SK-MEL-5 (cell line): ENCODE measurements at regions not wholly inside any gene's neighbourhood (a gene's known extent, or its start where the extent isn't known, plus 50 kb on each side); places are given as distances from the start of the nearest gene placed in this dataset.

Experiments used
- DNase-seq: peaks from one replicate; pipeline ENCODE4 v3.0.0-alpha.2; 2016; ENCODE audit warnings: low read depth, low spot score
- in situ Hi-C: cut with HindIII; loops from 2 replicates; pipeline ENCODE4 v1.10.0; 2016; ENCODE audit warnings: low sequenced_read_pairs, high pct_unique_total_duplicates, low pct_unique_long_range_greater_than_20kb

DNA sequence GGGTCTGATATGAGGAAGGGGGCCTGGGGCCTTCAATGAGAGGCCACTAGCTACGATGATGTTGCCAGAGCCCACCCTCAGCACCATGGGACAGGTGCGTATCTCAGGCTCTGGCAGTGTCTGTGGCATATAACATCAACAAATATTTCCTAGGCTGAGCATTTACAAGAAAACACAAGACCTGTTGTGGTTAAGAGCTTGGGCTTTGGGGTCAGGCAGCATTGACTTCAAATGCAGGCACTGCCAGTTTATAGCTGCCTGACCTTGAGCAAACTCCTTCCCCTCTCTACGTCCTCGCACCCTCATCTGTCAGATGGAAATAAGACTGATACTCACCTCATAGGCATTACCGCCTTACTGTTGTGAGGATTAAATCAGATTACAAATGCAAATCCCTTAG lies 156.0 kb downstream of the KATNAL1 start:
- in situ Hi-C loops = no loop called here
- DNase-seq = no peak

DNA sequence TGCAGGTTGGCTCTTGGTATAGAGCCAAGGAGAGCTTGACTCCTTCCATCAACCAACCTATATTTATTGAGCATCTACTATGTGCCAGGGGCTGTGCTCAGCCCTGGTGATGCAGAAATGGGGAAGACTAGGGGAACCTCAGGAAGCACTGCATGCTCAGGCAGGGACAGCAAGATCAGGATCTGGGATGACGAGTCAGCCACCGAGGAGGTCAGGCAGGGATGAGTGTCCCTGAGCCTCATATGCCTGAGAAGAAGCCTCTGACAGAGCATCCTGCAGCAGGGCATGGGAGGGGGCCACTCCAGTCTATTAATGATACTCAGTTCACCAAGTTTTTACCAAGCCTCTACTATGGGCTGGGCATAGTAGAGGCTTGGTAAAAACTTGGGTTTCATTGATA lies 158.1 kb downstream of the KATNAL1 start:
- in situ Hi-C loops = no loop called here

DNA sequence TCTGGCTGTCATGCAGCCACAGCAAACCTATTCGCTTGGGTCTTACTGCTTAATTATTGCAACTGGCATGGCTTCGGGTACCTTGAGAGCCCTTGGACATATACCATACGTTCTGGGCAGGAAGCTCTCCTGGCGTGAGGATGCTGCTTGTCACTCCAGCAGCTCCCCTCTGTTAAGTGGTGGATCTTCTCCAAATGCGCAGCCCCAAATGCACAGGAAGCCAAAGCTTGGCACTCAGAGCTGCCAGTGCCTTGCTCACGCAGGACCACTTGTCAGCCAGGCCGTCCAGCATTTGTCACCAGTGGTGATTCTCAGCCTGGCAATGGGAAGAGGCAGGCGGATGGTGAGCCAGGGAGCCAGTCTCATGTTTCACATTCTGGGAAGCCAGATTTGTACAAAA lies 158.6 kb downstream of the KATNAL1 start:
- in situ Hi-C loops = no loop called here
- no peak for DNase-seq

More for the DNA sequence above, 158.1 kb downstream of the KATNAL1 start:
- DNase-seq = no peak

DNA sequence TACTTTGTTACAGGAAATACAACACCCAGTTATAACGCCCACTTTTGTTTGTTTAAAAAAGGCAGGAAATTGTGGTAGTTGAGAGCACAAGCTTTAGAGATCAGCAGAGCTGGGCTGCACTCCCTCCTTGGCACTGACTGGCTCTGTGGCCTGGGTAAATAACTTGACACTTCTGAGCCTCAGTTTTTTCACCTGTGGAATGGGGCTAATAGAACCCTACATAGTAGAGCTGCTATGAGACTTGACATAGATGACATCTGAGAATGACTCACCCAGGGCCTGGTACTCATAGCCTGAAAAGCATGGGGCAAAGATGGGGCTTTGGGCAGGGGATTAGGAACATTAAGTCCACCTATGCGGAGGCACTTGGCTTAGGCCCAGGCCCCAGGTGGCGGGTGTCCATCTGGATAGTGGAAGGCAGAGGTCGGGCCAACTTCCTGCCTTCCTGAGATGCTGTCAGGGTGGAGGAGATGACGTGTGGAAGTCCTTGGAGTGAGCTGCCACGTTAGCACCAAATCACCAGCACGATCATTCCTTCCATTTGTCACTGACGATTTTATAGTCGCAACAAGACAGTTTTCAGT lies 159.1 kb downstream of the KATNAL1 start:
- in situ Hi-C loops = no loop called here
- DNase-seq = no peak

DNA sequence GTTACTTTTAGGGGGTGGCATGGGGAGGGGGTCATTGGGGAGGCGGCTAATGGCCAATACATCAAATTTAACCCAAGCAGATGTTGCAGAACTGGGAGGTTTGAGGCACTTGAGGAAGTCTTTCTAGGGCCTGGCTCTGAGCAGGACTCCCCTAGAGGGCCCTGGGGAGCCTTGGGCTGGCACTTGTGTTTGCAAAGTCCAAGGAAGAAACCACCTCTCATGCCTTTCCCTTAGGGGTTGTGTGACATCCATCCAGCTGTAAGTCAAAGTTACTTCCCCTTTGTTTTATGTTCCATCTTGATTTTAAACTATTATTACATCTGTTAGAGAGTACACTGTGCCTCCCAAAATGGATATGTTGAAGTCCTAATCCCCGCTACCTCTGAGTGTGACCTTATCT lies 159.9 kb downstream of the KATNAL1 start:
- no peak for DNase-seq
- in situ Hi-C loops = no loop called here

DNA sequence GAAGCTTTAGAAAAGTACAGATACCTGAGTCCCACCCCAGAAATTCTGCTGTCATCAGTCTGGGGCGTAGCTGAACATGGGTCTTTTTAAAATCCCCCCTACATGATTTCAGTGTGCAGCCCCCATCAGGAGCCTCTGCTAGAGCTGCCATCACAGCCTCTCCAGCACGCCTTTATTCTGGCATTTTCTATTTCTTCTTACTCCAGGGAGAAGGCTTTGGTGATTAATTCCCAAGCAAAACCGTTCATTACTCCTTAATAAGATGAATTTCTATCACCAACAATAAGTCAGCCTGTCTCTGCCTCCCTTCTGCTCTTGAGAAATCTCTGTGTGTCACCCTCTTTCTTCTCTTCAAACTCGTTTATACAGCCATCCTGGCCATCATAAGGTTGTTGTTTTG lies 160.3 kb downstream of the KATNAL1 start:
- DNase-seq = no peak
- in situ Hi-C loops = no loop called here

DNA sequence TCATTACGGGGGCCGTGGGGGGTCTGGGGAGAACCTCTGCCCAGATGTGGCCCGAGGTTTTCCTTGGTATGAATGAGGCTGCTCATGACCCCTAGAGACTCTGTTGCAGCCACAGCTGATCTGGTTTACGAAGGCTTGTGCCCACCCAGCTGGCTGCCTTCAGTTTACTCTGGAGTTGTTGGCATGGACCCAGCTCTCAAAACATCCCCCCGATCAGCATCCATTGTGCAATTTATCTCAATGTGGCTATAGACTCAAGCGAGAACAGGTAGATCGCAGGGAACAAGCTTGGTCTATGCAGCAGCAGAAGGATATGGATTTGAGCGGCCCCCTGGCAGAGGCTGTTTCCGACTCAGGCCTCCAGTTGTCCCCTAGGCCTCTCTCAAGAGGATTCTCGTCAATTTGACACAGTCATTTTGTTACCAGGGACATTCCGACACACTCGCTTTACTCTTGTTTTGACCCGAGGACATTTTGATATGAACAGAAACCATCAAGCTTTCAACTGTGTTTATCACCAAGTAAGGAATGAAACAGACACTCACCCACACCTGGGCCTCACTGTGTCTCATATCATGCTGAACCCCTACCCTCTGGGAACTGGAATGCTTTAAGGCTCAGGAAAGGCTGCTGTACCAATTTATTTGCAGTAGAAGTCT lies 161.5 kb downstream of the KATNAL1 start:
- no peak for DNase-seq
- in situ Hi-C loops = no loop called here

DNA sequence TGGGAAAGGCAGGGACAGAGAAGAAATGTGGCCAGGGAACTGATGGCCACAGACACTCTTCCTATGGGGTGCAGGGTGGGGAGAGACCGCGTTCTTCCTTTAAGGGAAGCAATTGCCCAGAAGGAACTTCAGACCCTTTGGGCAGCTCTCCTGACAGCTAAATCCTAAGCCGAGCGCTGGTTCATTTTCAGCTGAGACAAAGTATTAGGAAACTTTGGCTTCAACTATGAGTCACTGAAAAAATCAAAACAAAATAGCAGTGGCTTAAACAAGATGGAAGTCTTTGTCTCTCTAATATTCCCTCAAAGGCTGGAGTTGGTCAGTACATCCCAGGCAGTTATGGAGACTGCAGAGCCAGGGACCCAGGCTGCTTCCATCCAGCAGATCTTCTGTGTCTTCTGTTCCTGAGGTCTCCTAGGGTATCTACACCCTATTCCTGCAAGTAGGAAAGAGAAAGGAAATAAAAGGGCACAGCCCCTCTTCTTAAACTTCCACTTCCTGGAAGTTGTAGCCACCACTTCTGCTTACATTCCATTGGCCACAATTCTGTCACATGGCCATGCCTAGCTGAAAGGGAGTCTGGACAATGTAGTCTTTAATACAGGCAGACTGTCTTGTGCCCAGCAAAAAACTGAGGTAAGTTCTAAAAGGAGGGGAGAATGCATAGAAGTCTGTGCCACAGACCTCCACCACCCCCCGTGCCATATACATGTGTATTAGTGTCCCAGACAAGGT lies 163.5 kb downstream of the KATNAL1 start:
- DNase-seq = no peak
- in situ Hi-C loops = no loop called here

DNA sequence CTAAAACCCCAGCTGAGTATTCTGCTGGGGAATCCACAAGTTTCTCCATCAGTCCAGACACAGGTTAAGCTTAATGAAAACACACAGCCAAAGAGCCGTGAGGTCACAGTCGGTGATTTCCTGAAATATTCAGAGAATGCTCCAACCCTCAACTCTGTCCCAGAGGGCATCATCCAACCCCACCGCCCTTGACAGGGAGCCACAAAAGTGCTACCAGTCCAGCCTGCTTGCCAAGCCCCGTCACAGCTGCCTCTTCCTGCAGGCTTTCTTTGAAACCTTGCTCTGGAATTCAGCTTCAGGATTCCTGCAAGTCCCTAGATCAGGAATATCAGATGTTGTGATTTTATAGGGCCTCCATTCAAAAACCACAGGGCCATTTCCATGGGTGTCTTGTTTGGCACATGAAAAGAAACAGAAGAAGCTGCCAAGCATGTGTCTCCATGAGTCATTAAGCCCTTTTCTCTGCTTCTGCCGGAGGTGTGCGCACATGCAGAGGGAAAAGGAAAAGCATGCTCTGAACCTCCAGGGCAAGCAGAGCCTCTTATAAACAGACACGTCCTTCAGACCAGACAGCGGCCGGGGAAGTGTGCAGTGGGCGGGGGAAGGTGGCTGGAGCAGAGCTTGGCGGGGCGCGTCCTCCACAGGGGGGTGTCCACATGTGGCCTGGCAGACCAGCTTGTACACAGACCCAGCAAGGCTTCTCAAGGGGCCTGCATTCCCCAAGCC lies 164.7 kb downstream of the KATNAL1 start:
- in situ Hi-C loops = no loop called here

DNA sequence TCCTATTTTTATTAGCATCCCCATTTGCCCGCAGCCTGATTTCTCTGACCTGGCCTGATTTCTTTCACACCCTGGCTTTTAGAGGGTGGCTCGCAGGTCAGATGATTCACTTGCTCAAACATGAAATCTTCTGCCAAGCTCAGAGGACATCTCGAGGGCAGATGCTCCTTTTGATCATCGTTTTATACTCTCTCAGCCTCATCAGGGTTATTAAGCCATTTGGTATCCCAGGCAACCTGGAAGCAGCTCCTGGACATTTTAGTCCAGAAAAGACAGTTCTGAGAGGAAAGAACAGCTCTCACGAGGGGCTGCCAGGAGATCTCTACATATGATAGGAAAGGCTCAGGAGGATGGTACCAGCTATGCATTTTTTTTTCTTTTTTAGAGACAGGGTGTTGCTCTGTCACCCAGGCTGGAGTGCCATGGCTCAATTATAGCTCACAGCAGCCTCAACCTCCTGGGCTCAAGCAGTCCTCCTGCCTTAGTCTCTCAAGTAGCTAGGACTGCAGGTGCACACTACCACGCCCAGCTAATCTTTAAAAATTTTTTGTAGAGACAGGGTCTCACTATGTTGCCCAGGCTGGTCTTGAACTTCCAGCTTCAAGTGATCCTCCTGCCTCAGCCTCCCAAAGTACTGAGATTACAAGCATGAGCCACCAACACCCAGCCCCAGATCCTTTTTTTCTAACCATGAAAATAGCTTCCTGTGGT lies 165.4 kb downstream of the KATNAL1 start:
- no peak for DNase-seq
- in situ Hi-C loops = no loop called here

More for the DNA sequence above, 164.7 kb downstream of the KATNAL1 start:
- peak; percentile 80 for DNase-seq

DNA sequence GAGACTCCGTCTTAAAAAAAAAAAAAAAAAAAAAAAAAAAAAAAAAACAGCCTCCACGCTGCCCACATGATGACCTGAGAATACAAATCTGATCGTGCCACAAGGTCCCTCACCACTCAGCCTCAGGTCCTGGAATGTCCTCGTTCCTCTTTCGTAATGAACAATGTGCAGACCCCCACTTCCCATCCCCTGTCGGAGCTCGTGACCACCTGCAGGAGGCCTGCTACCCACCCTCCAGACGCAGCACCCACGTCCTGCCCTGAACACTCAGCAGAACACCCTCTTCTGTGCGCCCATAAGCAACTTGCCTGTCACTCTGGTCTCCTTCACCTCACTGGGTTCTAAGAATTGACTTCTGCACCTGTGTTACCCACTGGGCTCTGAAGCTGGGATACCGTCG lies 166.4 kb downstream of the KATNAL1 start:
- in situ Hi-C loops = no loop called here

DNA sequence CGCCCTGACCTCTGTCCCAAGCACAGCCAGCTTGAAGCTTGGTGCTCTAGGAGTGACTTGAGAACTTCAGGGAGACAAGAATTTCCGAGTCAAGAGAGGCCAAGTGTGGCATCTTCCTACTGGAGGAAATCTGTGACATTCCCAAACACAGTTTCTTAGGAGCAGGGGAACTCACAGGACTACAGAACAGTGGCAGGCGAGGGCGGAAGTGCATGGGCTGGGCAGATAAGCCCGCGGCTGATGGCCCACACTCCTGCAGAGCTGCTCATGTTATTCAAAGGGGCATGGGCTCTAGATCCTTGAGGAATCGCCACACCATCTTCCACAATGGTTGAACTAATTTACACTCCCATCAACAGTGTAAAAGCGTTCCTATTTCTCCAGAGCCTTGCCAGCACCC lies 168.8 kb downstream of the KATNAL1 start:
- in situ Hi-C loops = no loop called here
- DNase-seq = no peak

More for the DNA sequence above, 166.4 kb downstream of the KATNAL1 start:
- DNase-seq = no peak

DNA sequence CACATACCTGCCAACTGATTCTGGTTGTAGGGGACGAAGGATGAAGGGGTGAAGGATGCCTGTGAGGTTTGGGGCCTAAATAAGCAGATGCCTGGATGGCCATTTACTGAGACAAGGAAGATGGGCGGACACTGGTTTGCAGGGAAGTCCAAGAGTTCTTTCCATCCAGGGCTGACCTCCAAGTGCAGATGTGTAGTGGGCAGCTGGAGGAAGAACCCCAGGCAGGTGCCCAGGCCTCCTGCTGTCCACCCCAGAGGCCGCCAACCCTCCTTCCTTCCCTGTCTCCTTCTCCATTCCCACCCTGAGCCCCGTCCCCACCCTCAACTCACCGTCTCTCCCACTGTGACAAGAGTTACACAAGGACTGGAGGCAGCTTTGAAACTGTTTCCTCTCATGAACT lies 171.5 kb downstream of the KATNAL1 start:
- DNase-seq = no peak
- in situ Hi-C loops = no loop called here

DNA sequence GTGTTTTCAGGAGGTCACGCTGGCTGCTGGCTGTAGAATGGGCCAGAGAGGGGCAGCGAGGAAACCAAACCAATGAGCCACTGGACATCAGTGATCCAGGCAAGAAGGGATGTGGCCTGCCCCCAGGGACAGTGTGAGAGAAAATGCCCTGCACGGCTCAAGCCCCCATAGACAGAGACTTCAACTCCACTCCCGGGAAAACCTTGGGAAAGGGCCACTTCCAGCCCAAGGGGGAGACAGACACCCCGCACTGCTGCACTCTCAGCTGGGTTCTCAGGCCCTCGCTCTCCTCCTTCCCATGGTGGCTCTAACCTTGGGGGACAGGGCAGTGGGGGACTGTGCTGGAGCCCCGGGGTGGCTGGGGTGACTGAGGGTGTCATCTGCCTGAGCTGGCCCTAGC lies 172.0 kb downstream of the KATNAL1 start:
- DNase-seq = no peak
- in situ Hi-C loops = no loop called here

DNA sequence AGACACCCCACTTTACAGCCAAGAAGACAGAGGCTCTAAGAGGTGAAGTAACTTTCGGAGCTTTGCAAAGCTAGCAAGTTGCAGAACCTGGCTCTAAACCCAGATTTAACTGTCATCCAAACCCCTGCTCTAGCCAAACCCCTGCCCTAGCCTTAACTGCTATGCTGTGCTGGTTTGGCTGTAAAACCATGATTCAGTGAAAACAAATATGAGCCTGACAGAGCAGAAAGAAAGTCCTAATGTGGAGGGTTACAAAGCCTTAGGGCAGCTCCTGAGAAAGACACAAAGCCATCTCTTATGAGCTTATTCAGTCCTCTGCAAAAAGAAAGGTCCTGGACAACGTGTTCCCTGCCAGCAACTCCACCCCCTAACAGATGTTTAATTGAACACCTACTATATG lies 172.8 kb downstream of the KATNAL1 start:
- DNase-seq = peak; percentile 62
- in situ Hi-C loops = no loop called here

DNA sequence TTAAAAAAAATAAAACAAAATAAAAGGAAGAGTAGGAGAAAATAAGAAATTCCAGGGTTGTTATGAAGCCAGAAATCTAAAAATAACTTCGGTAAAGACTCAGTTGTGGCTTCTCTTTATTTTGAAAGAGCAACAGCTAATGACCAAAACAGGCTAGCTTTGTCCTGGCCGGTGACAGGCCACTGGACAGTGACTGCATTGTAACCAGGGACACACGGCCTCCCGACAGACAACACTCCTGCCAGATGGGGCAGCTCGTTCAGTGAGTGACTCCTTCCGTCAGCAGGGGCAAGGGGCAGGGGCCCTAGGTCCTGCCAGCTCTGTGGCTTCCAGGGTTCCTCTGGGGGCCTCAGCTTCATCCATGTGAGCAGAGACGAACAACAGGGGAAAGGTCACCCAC lies 173.4 kb downstream of the KATNAL1 start:
- no peak for DNase-seq
- in situ Hi-C loops = no loop called here

DNA sequence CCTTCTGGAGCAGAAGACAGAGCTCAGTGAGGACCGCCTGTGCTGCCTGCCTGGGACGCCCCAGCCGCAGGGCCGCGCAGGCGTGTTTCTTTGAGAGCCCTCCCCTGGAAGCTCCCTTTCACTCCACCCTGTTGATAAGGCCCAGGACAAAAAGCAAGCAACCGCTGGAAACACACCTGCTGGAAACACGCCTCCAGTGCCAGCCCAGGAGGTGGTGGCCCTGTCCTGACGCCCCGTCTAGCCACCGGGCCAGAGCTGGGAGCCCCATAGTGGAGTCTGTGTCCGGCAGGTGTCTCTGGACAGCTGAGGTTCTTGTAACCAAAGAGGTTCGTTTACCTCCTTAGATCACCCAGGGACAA lies 173.8 kb downstream of the KATNAL1 start:
- in situ Hi-C loops = no loop called here
- no peak for DNase-seq
